GM11168 (cell line): ENCODE measurements at regions not wholly inside any gene's neighbourhood (a gene's known extent, or its start where the extent isn't known, plus 50 kb on each side); places are given as distances from the start of the nearest gene placed in this dataset.

Experiments used
- in situ Hi-C: fragments of 300-500 bp; cut with MboI; formaldehyde crosslinking; loops from one replicate; pipeline ENCODE4 v1.12.0; 2022; ENCODE audit warnings: low sequenced_read_pairs; ENCODE audit not compliant: unreplicated experiment

GRCh38 chr7:131003634-131004033, 269.6 kb upstream of the KLF14 start:
- in situ Hi-C loops, result no loop called here

DNA sequence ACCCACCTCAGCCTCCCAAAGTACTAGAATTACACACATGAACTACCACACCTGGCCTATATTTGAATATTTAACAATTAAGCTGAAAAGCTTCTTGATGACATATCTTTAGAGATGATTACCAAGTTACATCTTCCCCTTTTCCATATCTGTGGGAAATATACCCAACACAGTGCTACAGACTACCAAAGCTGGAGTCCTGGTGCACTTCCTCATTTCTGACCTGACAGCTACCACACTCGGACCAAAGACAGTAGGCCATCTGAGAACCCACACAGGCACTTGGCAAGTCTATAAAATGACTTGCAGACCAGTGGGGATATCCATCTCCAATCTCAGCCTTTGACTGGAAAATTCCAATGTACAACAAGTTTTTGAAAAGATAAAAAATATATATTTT, 270.4 kb upstream of the KLF14 start:
- in situ Hi-C loops, result no loop called here

- in situ Hi-C loops, result no loop called here
Measured at GRCh38 chr7:131007439-131008330, 273.7 kb upstream of the KLF14 start.

GRCh38 chr7:131008840-131009711, 275.1 kb upstream of the KLF14 start:
- in situ Hi-C loops, result no loop called here

- in situ Hi-C loops, result no loop called here
Measured at GRCh38 chr7:131010029-131010716, 276.2 kb upstream of the KLF14 start.

DNA sequence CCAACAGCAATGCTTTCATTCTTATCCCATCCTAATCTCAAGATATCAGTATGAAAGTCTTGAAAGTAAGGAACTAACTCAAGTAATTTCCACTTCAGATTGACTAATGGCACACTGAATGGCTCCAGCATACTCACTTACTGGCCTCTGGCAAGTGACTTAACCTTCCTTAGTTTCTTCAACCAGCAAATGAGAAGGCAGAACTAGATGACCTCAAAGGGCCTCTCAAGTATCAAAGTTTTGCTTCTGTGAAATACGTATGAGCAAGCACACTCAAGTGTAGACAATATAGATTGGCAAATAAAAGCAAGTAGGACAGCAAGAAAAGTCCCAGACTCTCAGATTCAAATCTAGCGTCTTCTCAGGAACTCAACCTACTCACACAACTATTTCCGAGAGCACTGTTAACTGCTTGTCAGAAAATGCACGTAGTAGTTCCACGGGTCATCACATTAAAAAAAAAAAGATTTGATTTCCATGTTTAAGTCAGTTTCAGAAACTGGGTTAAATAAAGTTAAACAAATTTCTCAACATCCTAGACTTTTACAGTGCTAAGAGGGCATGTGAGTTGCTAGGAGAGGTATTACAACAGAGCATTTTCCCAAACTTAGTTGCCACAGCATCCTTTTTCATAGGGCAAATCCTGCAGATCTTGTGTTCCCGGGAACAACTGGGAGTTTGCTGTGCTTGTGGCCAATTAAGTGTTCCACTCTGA, 276.9 kb upstream of the KLF14 start:
- in situ Hi-C loops, result no loop called here

GRCh38 chr7:131011432-131011742, 277.4 kb upstream of the KLF14 start:
- in situ Hi-C loops, result no loop called here

DNA sequence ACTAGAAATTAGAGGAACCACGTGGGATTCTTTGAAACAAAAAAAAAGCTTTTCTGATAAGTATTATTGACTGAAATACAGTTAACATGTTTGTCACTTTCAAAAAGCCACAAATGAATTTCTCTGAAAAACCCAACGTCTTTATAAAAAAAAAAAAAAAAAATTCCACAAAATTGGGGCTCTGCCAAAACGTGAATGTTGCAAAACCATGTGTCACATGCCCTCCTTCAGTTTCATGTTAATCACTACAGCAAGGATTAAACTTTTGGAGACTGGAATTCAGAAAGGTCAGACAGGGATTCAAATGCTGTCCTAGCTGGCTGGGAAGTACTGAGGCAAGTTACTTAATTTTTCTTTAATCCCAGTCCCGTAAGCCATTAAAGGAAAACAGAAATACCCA, 278.0 kb upstream of the KLF14 start:
- in situ Hi-C loops, result no loop called here

GRCh38 chr7:131012477-131013031, 278.5 kb upstream of the KLF14 start:
- in situ Hi-C loops, result no loop called here

DNA sequence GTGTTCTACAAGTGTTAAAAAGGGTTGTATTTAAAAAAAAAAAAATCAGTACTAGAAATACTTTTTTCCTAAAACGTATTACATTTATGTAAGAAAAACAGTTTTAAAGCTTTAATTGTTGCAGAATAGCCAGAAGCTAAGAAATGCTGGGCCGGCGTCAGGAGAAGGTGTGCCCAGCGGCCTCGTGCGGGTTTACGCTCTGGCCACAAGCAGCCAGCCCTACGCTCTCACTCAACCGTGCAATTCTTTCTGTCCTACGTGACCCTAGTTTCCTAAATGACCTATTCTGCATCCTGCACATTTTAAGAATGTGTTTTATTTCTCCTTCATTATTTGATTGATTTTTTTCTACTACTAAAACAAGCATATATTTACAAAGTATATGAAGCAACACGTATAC, 279.7 kb upstream of the KLF14 start:
- in situ Hi-C loops, result no loop called here

- in situ Hi-C loops, result no loop called here
Measured at GRCh38 chr7:131014906-131015656, 281.1 kb upstream of the KLF14 start.

DNA sequence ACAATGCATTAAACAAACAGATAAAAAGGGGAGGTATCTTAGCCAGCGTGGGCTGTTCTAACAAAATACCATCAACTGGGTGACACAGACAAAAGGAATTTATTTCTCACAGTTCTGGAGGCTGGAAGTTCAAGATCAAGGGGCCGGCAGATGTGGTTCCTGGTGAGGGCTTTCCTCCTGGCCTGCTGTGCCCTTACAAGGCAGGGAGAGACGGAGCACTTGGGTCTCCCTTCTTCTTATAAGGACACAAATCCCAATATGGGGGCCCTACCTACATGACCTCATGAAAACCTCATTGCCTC, 281.6 kb upstream of the KLF14 start:
- in situ Hi-C loops, result no loop called here

GRCh38 chr7:131016230-131016629, 282.2 kb upstream of the KLF14 start:
- in situ Hi-C loops, result no loop called here

- in situ Hi-C loops, result no loop called here
Measured at GRCh38 chr7:131019351-131019750, 285.3 kb upstream of the KLF14 start.

GRCh38 chr7:131020759-131021261, 286.8 kb upstream of the KLF14 start:
- in situ Hi-C loops, result no loop called here

DNA sequence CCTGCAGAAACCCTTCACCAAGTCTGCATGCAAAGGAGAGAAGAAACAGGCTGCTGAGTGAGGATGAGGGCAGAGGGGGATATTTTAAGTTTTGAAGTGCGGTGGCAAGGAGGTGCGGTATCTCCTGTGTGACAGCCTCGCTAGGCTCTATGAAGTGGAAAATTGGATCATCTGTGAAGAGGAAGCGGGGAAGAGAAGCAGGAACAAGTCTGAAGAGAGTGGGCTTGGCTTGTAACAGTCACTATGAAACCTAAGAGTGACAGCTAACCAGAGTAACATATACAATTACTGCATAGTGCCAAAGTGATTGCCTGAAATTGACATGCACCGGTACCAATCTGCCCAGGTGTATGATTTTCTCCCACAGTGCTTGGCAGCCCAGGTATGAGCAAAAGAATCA, 287.5 kb upstream of the KLF14 start:
- in situ Hi-C loops, result no loop called here

DNA sequence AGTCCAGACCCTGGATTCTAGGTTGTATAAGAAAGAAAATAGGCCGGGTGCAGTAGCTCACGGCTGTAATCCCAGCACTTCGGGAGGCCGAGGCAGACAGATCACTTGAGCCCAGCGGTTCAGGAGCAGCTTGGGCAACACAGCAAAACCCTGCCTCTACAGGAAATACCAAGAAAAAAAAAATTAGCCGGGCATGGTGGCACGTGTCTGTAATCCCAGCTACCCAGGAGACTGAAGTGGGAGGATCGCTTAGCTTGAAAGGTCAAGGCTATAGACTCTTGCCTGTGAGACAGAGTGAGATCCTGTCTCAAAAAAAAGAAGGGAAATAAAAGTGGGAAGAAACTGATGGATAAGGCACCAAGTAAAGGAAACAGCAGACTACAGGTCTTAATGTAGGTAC, 287.9 kb upstream of the KLF14 start:
- in situ Hi-C loops, result no loop called here

- in situ Hi-C loops, result no loop called here
Measured at GRCh38 chr7:131026297-131027000, 292.4 kb upstream of the KLF14 start.

- in situ Hi-C loops, result no loop called here
Measured at GRCh38 chr7:131027287-131027773, 293.3 kb upstream of the KLF14 start.
